AG08395 (cell line): ENCODE measurements at regions not wholly inside any gene's neighbourhood (a gene's known extent, or its start where the extent isn't known, plus 50 kb on each side); places are given as distances from the start of the nearest gene placed in this dataset.
A peak's percentile ranks its signal among the peaks of the same experiment; 100 is the strongest.

ENCODE experiments used
- DNase-seq: peaks from one replicate; pipeline ENCODE4 v3.0.0; 2012; ENCODE audit warnings: mixed read lengths, low spot score

DNA sequence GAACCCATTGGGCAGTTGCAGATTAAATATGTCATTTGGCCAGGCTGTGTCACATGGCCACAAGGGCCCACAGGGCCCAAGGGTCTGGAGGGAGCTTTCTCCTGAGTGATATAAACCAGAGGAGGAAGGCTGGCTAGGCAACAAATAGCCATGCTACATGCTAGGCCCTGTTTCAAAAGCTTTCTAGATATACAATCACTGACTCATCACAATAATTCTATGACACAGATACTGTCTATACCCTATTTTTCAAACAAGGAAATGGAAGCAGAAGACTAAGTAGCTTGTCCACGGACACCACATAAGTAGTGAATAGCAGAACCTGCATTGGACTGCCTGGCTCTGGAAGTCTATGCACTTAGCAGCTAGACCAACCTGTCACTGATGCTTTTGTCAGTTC is 625.4 kb downstream of the NTRK3 start:
- no peak for DNase-seq

DNA sequence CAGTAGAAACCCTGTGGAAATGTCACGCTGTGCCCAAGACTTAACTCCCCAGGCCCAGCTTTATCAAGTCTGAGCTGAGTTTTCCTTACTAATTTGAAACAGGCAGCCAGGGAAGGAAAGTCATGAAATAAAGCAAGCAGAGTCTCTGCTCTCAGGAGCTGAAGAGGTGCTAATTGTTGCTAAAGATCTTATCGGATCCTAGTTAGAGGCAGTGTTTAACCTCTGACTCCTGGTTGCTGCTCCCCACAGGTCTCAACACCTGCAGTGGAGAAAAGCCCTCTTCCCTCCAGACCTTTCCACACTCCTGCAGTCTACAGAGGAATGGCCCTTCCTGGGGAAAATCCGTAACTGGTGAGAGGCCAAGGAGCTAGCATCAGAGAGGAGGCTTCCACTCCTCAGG is 628.2 kb downstream of the NTRK3 start:
- DNase-seq, result no peak

DNA sequence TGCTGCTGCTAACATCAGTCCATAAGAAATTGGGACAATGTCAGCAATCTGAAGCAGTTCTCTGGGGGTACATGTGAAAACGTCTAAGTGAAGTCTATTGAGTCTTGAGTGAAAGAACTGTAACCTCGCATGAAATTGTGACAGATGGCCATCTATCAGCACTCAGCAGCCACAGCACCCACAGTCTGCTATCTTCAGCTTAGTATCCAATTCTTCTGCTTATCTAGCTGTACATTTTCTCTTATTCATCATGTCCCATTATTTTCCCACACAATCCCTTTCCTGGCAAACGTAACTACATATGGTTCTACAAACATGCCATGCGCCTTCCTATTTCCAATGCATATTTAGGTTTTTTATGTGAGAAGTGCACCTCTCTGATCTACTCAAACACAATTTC is 629.7 kb downstream of the NTRK3 start:
- DNase-seq, result no peak

- no peak for DNase-seq
These were observed 632.7 kb downstream of the NTRK3 start for GRCh38 chr15:87623832-87624231.

DNA sequence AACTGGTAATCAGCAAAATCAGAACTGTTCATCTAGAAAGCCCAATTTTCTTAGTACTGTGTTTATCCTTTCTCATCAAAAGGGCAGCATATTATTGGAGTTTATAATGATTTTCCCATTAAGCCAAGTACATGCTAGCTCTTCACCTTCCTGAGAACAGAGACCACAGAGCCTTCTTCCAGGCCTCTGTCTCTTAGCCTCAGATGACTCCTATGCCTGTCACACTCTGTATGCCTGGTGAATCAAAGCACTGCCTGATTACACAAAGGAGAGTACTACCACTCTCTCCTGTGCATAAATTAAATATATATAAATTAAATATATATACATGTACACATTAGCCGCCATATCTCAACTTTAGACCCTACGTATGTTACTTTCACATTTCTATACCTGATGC is 636.1 kb downstream of the NTRK3 start:
- no peak for DNase-seq

GRCh38 chr15:87619161-87619960 is 637.2 kb downstream of the NTRK3 start:
- DNase-seq, result peak; percentile 71

DNA sequence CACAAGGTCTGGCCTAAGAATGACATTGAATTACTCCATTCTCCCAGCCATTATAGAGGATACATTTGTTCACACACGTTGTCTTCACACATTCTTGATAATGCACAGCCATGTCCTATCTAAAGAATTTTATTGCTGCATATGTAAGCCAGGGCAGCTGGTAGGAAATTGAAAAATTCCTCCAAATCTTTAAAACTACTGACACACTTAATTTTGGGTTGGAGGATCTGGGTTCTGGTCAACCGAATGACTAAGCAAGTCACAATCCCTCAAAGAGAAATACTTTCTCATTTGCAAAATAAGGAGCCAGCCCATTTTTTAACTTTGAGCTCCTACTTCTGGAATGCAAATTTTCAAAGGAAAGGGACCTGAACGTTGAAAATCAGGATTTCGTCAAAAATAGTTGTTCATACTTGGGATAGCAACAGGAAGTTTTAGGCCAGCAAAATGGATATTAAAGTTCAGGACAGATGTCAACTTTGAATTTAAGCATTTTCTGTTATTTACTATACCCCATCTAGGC is 638.3 kb downstream of the NTRK3 start:
- DNase-seq, result no peak

GRCh38 chr15:87614704-87615103 is 641.8 kb downstream of the NTRK3 start:
- DNase-seq, result no peak

GRCh38 chr15:87610366-87610765 is 646.2 kb downstream of the NTRK3 start:
- DNase-seq, result no peak

DNA sequence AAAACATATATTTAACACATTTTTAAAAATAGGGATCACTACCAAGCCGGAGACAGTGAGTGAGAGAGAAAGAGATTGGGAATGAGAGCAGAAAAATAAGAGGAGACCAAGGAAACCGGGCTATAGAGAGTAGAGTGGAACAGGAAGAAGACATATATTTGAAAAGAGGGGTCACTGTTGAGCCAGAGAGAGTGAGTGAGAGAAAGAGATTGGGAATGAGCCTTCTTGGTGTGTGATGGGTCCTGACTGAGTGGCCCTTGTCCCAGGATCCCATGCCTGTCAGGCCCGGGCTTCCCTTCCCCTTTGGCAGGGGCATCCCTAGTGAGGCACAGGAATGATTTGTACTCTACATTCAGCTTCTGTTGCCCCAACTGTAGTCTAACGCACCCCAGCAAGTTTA is 646.6 kb downstream of the NTRK3 start:
- DNase-seq, result no peak

DNA sequence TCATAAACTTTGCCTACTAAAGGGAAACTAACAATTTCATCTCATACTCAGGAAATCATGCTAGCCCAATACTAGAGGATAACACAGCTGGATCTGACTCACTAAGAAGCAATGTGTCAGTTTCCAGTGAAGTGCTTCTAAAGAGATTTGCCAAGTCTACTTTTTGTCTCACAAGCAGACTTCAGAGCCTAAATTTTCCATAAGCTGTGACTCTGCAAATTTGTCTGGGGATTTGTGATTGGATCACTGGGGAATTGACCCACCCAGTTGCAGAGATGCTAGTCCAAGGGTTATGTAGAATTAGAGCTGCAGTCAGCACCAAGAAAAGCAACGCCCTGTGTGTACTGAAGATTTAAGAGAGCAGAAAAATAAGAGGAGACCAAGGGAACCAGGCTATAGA is 647.1 kb downstream of the NTRK3 start:
- peak; percentile 90 for DNase-seq

GRCh38 chr15:87608238-87609028 is 648.1 kb downstream of the NTRK3 start:
- DNase-seq, result no peak

DNA sequence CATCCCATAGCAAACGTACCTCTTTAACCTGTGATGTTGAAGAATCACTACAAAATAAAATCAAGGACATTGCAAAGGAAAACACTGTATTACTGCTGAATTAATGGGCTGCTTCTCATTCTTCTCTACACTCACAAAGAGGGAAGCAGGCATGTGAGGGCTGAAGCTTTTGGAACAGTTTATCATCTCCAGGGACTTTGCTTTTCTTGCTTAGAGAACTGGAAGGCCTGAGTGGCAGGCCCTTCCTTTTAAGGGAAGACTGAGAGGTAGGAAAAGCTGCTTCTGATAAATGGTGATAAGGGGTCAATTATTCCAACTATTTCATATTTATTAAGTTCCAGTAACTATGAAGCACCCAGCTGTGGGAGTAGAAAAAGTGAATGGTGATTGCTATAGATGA is 649.6 kb downstream of the NTRK3 start:
- DNase-seq, result no peak

DNA sequence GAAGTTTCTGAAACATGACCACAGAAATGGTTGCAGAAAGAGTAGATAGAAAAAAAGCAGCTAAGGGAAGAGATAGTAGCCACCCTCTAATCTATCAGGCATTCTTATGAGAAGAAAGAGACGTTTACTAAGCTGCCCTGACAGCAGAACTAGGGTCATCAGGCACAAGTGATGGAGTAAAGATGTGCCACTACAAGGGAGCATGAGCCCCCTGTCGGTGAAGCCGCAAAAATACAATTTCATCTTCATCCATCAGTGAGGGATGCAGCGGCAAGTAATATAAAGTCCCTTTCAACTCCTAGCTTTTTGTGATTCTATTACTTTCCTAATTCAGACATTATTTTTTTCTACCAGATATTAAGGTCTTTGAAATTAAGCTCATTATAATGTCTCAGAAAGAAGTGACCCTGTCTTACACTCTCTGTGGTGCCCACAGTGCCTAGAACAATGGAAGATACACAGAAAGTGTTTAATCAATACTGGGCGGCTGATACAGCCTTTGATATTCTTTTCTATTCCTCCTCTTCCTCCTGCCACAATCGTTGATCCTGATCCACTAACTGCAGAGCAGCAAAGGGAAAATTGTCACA is 651.6 kb downstream of the NTRK3 start:
- peak; percentile 17 for DNase-seq

GRCh38 chr15:87602371-87602770 is 654.2 kb downstream of the NTRK3 start:
- no peak for DNase-seq

- DNase-seq, result no peak
These were observed 656.9 kb downstream of the NTRK3 start for GRCh38 chr15:87599616-87600015.

GRCh38 chr15:87597346-87598052 is 659.0 kb downstream of the NTRK3 start:
- DNase-seq, result no peak

GRCh38 chr15:87591582-87591981 is 665.0 kb downstream of the NTRK3 start:
- no peak for DNase-seq

DNA sequence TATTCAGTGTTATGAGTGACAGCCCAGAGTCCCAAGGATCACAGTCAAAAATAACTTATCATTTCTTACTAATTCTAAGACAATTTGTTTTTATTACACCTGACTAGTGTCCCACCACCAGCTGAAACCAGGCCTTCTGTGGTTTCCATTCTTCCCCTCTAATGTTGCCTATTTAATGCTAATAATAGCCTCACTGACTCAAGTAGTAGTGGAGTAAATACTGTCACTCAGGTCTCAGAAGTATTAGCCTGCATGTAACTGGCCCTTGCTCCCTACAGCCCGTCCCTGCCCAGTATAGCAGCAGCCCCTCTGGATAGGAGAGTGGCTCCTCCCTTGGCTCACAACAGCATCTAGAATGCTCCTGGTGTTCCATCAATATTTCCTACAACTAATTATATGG is 665.5 kb downstream of the NTRK3 start:
- no peak for DNase-seq

DNA sequence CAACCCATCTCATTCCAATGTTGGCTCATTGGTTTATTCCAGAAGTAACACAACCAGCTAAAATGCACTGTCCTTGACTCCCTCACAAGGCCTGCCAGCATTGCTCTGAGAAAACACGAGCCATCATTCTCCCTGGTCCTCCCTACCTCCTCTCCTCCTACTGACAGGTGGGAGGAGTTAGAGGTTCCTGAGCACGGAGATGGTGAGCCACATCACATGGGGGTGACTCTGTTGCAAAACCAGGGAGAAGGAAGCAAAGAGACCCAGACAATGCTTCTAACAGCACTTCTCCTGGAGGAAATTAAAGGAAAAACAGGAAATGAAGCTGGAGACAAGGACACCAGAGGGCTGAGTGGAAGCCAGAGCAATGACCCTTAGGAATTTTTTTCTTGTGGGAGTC is 667.4 kb downstream of the NTRK3 start:
- DNase-seq, result no peak

DNA sequence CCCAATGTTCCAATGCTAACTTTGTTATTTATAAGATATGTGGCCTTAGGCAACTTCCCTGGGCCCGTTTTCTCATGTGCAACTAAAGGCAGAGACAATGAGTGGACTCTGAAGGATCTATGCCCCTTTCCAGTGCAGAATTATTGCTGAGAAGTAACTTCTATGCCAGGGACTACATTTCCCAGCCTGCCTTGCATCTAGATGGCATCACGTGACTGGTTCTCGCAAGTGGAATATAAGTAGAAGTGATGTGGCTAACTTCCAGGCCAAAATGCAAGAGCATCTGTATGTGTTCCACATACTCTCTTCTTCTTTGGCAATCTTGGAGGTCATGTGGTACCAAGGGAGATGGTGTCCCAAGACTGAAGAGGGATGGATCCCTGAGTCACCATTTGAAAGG is 674.4 kb downstream of the NTRK3 start:
- DNase-seq, result no peak

GRCh38 chr15:87579537-87579936 is 677.0 kb downstream of the NTRK3 start:
- no peak for DNase-seq
